ENCODE measurements at regions not wholly inside any gene's neighbourhood (a gene's known extent, or its start where the extent isn't known, plus 50 kb on each side); places are given as distances from the start of the nearest gene placed in this dataset.
"Not testable (repeated sequence)": the region's sequence is repeated elsewhere in the genome, so short reads cannot be mapped to it uniquely, and the experiment has no call there.

DNA sequence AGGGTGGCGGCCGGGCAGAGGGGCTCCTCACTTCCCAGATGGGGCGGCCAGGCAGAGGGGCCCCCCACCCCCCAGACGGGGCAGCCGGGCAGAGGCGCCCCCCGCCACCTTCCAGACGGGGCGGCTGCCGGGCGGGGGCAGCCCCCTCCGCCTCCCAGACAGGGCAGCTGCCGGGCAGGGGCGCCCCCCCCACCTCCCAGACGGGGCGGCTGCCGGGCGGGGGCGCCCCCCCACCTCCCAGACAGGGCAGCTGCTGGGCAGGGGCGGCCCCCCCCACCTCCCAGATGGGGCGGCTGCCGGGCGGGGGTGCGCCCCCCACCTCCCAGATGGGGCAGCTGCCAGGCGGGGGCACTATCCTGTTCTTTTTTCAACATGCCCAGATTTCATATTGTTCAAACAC lies 78.2 kb upstream of the DST start:
- no peak for DNase-seq

DNA sequence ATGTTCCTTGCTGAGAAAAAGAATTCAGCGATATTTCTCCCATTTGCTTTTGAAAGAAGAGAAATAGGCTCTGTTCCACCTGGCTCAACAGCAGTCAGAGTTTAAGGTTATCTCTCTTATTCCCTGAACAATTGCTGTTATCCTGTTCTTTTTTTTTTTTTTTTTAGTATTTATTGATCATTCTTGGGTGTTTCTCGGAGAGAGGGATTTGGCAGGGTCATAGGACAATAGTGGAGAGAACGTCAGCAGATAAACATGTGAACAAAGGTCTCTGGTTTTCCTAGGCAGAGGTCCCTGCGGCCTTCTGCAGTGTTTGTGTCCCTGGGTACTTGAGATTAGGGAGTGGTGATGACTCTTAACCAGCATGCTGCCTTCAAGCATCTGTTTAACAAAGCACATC lies 77.5 kb upstream of the DST start:
- H2AFZ ChIP-seq (ENCODE audit: low read length); H3K18ac ChIP-seq (ENCODE audit: insufficient read length, low read depth, low read length); DNase-seq; H3K27ac ChIP-seq (ENCODE audit: insufficient read length, low read depth, low read length); H2BK20ac ChIP-seq (ENCODE audit: low read depth, low read length, poor library complexity, severe bottlenecking); H4K20me1 ChIP-seq (ENCODE audit: control insufficient read depth, insufficient read depth, insufficient read length); H3K9ac ChIP-seq (ENCODE audit: extremely low read depth, insufficient read length, low read length); H3T11ph ChIP-seq (ENCODE audit: low read length); H4K91ac ChIP-seq (ENCODE audit: insufficient read length, low read depth, low read length); H3K79me2 ChIP-seq (ENCODE audit: insufficient read depth, low read length); H3K23me2 ChIP-seq (ENCODE audit: insufficient read length, low read depth, low read length, poor library complexity, severe bottlenecking); H2AK5ac ChIP-seq (ENCODE audit: insufficient read length, low read length); H3K14ac ChIP-seq (ENCODE audit: insufficient read depth, low read length); H3K9me3 ChIP-seq (ENCODE audit: control insufficient read depth, low read depth, low read length); H3K27me3 ChIP-seq (ENCODE audit: insufficient read depth, low read length); H3K4me2 ChIP-seq (ENCODE audit: insufficient read depth, insufficient read length, low read length); H2BK120ac ChIP-seq (ENCODE audit: low read depth, low read length, poor library complexity, severe bottlenecking); H3K27me3 Mint-ChIP-seq (ENCODE audit: low read depth); H3K79me1 ChIP-seq (ENCODE audit: insufficient read depth, low read depth, low read length, poor library complexity, severe bottlenecking); H2BK12ac ChIP-seq (ENCODE audit: insufficient read length, low read depth, low read length); H4K5ac ChIP-seq (ENCODE audit: insufficient read length, low read depth, low read length); H2BK15ac ChIP-seq (ENCODE audit: low read depth, low read length); H3K4me3 Mint-ChIP-seq; H3K4ac ChIP-seq (ENCODE audit: low read depth, low read length); H2BK5ac ChIP-seq (ENCODE audit: insufficient read length, low read length); H3K56ac ChIP-seq (ENCODE audit: insufficient read length, low read depth, low read length); H3K23ac ChIP-seq (ENCODE audit: insufficient read length, low read depth, low read length); H4K8ac ChIP-seq (replicated peaks; ENCODE audit: insufficient read length, low read depth, low read length): not testable (repeated sequence)
- WGBS (ENCODE audit: extremely low coverage, insufficient read length, low lambda C conversion rate), result no CpG with 5 or more reads among the region's 4 CpGs
- peaks cover 25 to 33% of the 10 kb centered on the region in 2 experiments for H3K9me3 Mint-ChIP-seq
- peaks cover 27 to 42% (median 30%) of the 10 kb centered on the region in 3 experiments for H3K36me3 Mint-ChIP-seq (ENCODE audit: insufficient read depth in 1 of 3, low read depth in 3 of 3)
- peak overlapping the region in 1 of 3 experiments; percentile 38; a peak in 1 of 7 replicates for H3K27ac Mint-ChIP-seq
- H3K4me1 ChIP-seq (ENCODE audit: insufficient read depth, low read length), result peaks cover 10% of the 10 kb centered on the region
- peaks cover 54% of the 10 kb centered on the region in 2 experiments for H3K4me1 Mint-ChIP-seq

More for the DNA sequence above, 78.2 kb upstream of the DST start:
- Histone ChIP-seq H3K23me2 (ENCODE audit: insufficient read length, low read depth, low read length, poor library complexity, severe bottlenecking) (no peaks in the 10 kb centered on the region), H3K9me3 (ENCODE audit: control insufficient read depth, low read depth, low read length) (no peaks in the 10 kb centered on the region), H3K14ac (ENCODE audit: insufficient read depth, low read length) (no peak overlapping the region), H2BK15ac (ENCODE audit: low read depth, low read length) (no peak overlapping the region), H2BK120ac (ENCODE audit: low read depth, low read length, poor library complexity, severe bottlenecking) (no peak overlapping the region), H3K4ac (ENCODE audit: low read depth, low read length) (no peak overlapping the region), H4K5ac (ENCODE audit: insufficient read length, low read depth, low read length) (no peak overlapping the region), H3T11ph (ENCODE audit: low read length) (no peak overlapping the region), H3K79me1 (ENCODE audit: insufficient read depth, low read depth, low read length, poor library complexity, severe bottlenecking) (peaks cover 7% of the 10 kb centered on the region), H2BK20ac (ENCODE audit: low read depth, low read length, poor library complexity, severe bottlenecking) (no peak overlapping the region), H3K79me2 (ENCODE audit: insufficient read depth, low read length) (peaks cover 3% of the 10 kb centered on the region; the same call in 1 of the 2 replicates), H4K8ac (replicated peaks; ENCODE audit: insufficient read length, low read depth, low read length) (no peak overlapping the region), H3K27ac (ENCODE audit: insufficient read length, low read depth, low read length) (no peak overlapping the region), H4K91ac (ENCODE audit: insufficient read length, low read depth, low read length) (no peak overlapping the region), H2BK12ac (ENCODE audit: insufficient read length, low read depth, low read length) (no peak overlapping the region), H3K9ac (ENCODE audit: extremely low read depth, insufficient read length, low read length) (no peak overlapping the region), H2AK5ac (ENCODE audit: insufficient read length, low read length) (no peak overlapping the region), H3K4me1 (ENCODE audit: insufficient read depth, low read length) (peaks cover 13% of the 10 kb centered on the region), H3K4me2 (ENCODE audit: insufficient read depth, insufficient read length, low read length) (no peak overlapping the region), H2AFZ (ENCODE audit: low read length) (no peak overlapping the region), H3K23ac (ENCODE audit: insufficient read length, low read depth, low read length) (no peak overlapping the region), H4K20me1 (ENCODE audit: control insufficient read depth, insufficient read depth, insufficient read length) (no peaks in the 10 kb centered on the region), H2BK5ac (ENCODE audit: insufficient read length, low read length) (no peak overlapping the region), H3K27me3 (ENCODE audit: insufficient read depth, low read length) (no peaks in the 10 kb centered on the region), H3K56ac (ENCODE audit: insufficient read length, low read depth, low read length) (no peak overlapping the region), H3K18ac (ENCODE audit: insufficient read length, low read depth, low read length) (no peak overlapping the region)
- Mint-ChIP-seq H3K27me3 (ENCODE audit: low read depth) (no peaks in the 10 kb centered on the region), H3K27ac (no peak overlapping the region), H3K9me3 (peaks cover 25 to 33% of the 10 kb centered on the region in 2 experiments), H3K4me1 (peaks cover 53 to 54% of the 10 kb centered on the region in 2 experiments), H3K36me3 (ENCODE audit: insufficient read depth in 1 of 3, low read depth in 3 of 3) (peaks cover 27 to 42% (median 30%) of the 10 kb centered on the region in 3 experiments), H3K4me3 (no peak overlapping the region)
- WGBS (ENCODE audit: extremely low coverage, insufficient read length, low lambda C conversion rate), result no CpG with 5 or more reads among the region's 25 CpGs
- TF ChIP-seq CTCF (conservative IDR thresholded peaks at IDR 0.05), result no peak
